GM18502 (cell line): ENCODE measurements at regions not wholly inside any gene's neighbourhood (a gene's known extent, or its start where the extent isn't known, plus 50 kb on each side); places are given as distances from the start of the nearest gene placed in this dataset.

Experiments
- ATAC-seq: cut with Tn5 transposase; IDR thresholded peaks from one replicate; pipeline ENCODE4 v1.9.1; 2021; ENCODE audit warnings: mild to moderate bottlenecking; ENCODE audit not compliant: unreplicated experiment, poor library complexity

GRCh38 chr12:126636821-126637220, 1571.6 kb downstream of the AACS start:
- no peak for ATAC-seq

- no peak for ATAC-seq
Measured at GRCh38 chr12:126644236-126645020, 1579.2 kb downstream of the AACS start.

GRCh38 chr12:126648074-126648473, 1582.8 kb downstream of the AACS start:
- no peak for ATAC-seq

GRCh38 chr12:126651133-126651532, 1585.9 kb downstream of the AACS start:
- no peak for ATAC-seq

GRCh38 chr12:126663304-126664094, 1598.3 kb downstream of the AACS start:
- ATAC-seq = no peak

GRCh38 chr12:126667339-126667738, 1599.6 kb upstream of the TMEM132C start:
- ATAC-seq = no peak

- ATAC-seq = no peak
Measured at GRCh38 chr12:126668538-126668937, 1598.4 kb upstream of the TMEM132C start.

GRCh38 chr12:126668961-126669360, 1598.0 kb upstream of the TMEM132C start:
- ATAC-seq = no peak

GRCh38 chr12:126676434-126676833, 1590.5 kb upstream of the TMEM132C start:
- ATAC-seq = no peak

- no peak for ATAC-seq
Measured at GRCh38 chr12:126681676-126682075, 1585.3 kb upstream of the TMEM132C start.

- no peak for ATAC-seq
Measured at GRCh38 chr12:126684703-126685102, 1582.3 kb upstream of the TMEM132C start.

- no peak for ATAC-seq
Measured at GRCh38 chr12:126685636-126686035, 1581.3 kb upstream of the TMEM132C start.

- ATAC-seq = no peak
Measured at GRCh38 chr12:126688556-126688955, 1578.4 kb upstream of the TMEM132C start.

GRCh38 chr12:126700096-126700495, 1566.9 kb upstream of the TMEM132C start:
- ATAC-seq = no peak

GRCh38 chr12:126704609-126705008, 1562.4 kb upstream of the TMEM132C start:
- ATAC-seq = no peak

- ATAC-seq = no peak
Measured at GRCh38 chr12:126706300-126706699, 1560.7 kb upstream of the TMEM132C start.

GRCh38 chr12:126708492-126708896, 1558.5 kb upstream of the TMEM132C start:
- ATAC-seq = no peak

- no peak for ATAC-seq
Measured at GRCh38 chr12:126718365-126718764, 1548.6 kb upstream of the TMEM132C start.

GRCh38 chr12:126719912-126720705, 1546.9 kb upstream of the TMEM132C start:
- ATAC-seq = no peak

GRCh38 chr12:126726481-126727217, 1540.3 kb upstream of the TMEM132C start:
- no peak for ATAC-seq
